Skeletal muscle cell (primary cell): ENCODE measurements at regions not wholly inside any gene's neighbourhood (a gene's known extent, or its start where the extent isn't known, plus 50 kb on each side); places are given as distances from the start of the nearest gene placed in this dataset.
A peak's percentile ranks its signal among the peaks of the same experiment; 100 is the strongest.

ENCODE experiments used
- DNase-seq: peaks from one replicate; pipeline ENCODE4 v3.0.0-alpha.2; 2010; ENCODE audit warnings: low read depth
- H3K4me3 ChIP-seq: 2 replicates; pipeline ENCODE4 v1.5.1; 2011; ENCODE audit warnings: low read depth, mild to moderate bottlenecking, control low read depth, low read length, moderate library complexity

GRCh38 chr15:38153781-38154180 is 98.9 kb upstream of the SPRED1 start:
- no peak for DNase-seq
- H3K4me3 ChIP-seq: no peak overlapping the region

- DNase-seq: no peak
- no peak overlapping the region for H3K4me3 ChIP-seq
Measured at GRCh38 chr15:38154255-38154654, 98.4 kb upstream of the SPRED1 start.

GRCh38 chr15:38154837-38155236 is 97.8 kb upstream of the SPRED1 start:
- DNase-seq: no peak
- H3K4me3 ChIP-seq: no peak overlapping the region

- H3K4me3 ChIP-seq: no peak overlapping the region
- DNase-seq: no peak
Measured at GRCh38 chr15:38163658-38164057, 89.0 kb upstream of the SPRED1 start.

GRCh38 chr15:38164061-38164460 is 88.6 kb upstream of the SPRED1 start:
- no peak for DNase-seq
- no peak overlapping the region for H3K4me3 ChIP-seq

- no peak for DNase-seq
Measured at GRCh38 chr15:38164507-38164906, 88.1 kb upstream of the SPRED1 start.

GRCh38 chr15:38168467-38169070 is 84.1 kb upstream of the SPRED1 start:
- H3K4me3 ChIP-seq: no peak overlapping the region
- no peak for DNase-seq

More at GRCh38 chr15:38164507-38164906, 88.1 kb upstream of the SPRED1 start:
- no peak overlapping the region for H3K4me3 ChIP-seq

- no peak for DNase-seq
- no peak overlapping the region for H3K4me3 ChIP-seq
Measured at GRCh38 chr15:38171973-38172372, 80.7 kb upstream of the SPRED1 start.

GRCh38 chr15:38174691-38175090 is 77.9 kb upstream of the SPRED1 start:
- H3K4me3 ChIP-seq: no peak overlapping the region
- DNase-seq: no peak

- no peak overlapping the region for H3K4me3 ChIP-seq
- DNase-seq: peak; percentile 52
Measured at GRCh38 chr15:38176155-38176554, 76.5 kb upstream of the SPRED1 start.

GRCh38 chr15:38176691-38177090 is 75.9 kb upstream of the SPRED1 start:
- no peak for DNase-seq
- H3K4me3 ChIP-seq: no peak overlapping the region

- H3K4me3 ChIP-seq: no peak overlapping the region
- DNase-seq: no peak
Measured at GRCh38 chr15:38182900-38183299, 69.7 kb upstream of the SPRED1 start.

- H3K4me3 ChIP-seq: no peak overlapping the region
Measured at GRCh38 chr15:38186507-38186906, 66.1 kb upstream of the SPRED1 start.

GRCh38 chr15:38187630-38188313 is 64.9 kb upstream of the SPRED1 start:
- DNase-seq: no peak
- no peak overlapping the region for H3K4me3 ChIP-seq

More at GRCh38 chr15:38186507-38186906, 66.1 kb upstream of the SPRED1 start:
- no peak for DNase-seq

- no peak overlapping the region for H3K4me3 ChIP-seq
- DNase-seq: no peak
Measured at GRCh38 chr15:38189671-38190295, 62.9 kb upstream of the SPRED1 start.

GRCh38 chr15:38190501-38190900 is 62.1 kb upstream of the SPRED1 start:
- DNase-seq: no peak
- H3K4me3 ChIP-seq: no peak overlapping the region

- DNase-seq: no peak
- H3K4me3 ChIP-seq: no peak overlapping the region
Measured at GRCh38 chr15:38192496-38192895, 60.1 kb upstream of the SPRED1 start.

- DNase-seq: no peak
- no peak overlapping the region for H3K4me3 ChIP-seq
Measured at GRCh38 chr15:38193496-38193895, 59.1 kb upstream of the SPRED1 start.

GRCh38 chr15:38195191-38195901 is 57.3 kb upstream of the SPRED1 start:
- DNase-seq: no peak
- H3K4me3 ChIP-seq: no peak overlapping the region

GRCh38 chr15:38196076-38196475 is 56.6 kb upstream of the SPRED1 start:
- no peak for DNase-seq
- H3K4me3 ChIP-seq: no peak overlapping the region
